Fibroblast of peridontal ligament (primary cell): ENCODE measurements at regions not wholly inside any gene's neighbourhood (a gene's known extent, or its start where the extent isn't known, plus 50 kb on each side); places are given as distances from the start of the nearest gene placed in this dataset.
"Not testable (repeated sequence)": the region's sequence is repeated elsewhere in the genome, so short reads cannot be mapped to it uniquely, and the experiment has no call there.

Experiments used
- DNase-seq: peaks from one replicate; pipeline ENCODE4 v3.0.0-alpha.2; 2010; ENCODE audit errors: extremely low read depth

DNA sequence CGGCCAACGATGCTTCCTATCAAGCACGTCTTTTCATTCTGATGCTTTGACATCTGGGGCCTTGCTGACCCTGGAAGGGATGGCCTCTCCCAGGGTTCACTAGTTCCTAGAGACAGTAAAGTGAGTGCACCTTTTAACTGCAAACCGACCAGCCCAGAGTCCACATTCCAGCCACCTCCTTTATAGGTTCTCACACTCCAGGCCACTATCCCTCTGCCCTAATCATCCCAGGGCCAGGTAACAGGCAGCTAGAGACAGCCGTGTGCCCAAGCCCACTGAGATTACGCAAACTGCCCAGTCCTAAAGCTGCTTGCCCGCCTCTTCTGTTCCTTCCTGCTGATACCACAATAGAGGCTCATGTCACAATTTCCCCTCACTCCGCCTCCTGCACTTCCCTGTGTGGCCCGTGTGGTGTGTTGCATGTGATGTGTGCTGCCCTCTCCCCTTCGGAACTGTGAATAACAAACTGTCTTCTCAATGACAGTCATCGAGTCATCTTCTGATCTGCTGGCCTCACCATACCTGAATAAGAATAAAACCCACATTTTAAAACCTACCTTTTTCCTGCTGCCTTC lies 123.7 kb upstream of the EXOC2 start:
- DNase-seq: no peak

DNA sequence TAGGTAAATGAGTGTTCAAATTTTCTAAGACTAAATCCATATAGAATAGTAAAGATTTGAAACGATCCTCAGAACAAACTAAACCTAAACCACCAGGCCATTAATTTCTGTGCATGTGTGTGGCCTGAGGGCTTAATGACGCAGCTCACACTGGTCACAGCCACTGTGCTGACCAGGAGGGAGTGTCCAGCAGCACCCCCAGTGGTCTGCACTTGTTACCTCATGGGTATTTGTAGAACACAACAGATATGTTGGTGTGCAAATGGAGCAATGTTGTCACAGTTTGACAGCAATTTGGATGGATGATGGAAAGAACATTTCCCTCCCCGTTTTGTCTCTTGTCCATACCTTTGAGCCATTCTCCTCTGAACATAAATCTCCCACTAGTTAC lies 122.4 kb upstream of the EXOC2 start:
- DNase-seq: no peak

DNA sequence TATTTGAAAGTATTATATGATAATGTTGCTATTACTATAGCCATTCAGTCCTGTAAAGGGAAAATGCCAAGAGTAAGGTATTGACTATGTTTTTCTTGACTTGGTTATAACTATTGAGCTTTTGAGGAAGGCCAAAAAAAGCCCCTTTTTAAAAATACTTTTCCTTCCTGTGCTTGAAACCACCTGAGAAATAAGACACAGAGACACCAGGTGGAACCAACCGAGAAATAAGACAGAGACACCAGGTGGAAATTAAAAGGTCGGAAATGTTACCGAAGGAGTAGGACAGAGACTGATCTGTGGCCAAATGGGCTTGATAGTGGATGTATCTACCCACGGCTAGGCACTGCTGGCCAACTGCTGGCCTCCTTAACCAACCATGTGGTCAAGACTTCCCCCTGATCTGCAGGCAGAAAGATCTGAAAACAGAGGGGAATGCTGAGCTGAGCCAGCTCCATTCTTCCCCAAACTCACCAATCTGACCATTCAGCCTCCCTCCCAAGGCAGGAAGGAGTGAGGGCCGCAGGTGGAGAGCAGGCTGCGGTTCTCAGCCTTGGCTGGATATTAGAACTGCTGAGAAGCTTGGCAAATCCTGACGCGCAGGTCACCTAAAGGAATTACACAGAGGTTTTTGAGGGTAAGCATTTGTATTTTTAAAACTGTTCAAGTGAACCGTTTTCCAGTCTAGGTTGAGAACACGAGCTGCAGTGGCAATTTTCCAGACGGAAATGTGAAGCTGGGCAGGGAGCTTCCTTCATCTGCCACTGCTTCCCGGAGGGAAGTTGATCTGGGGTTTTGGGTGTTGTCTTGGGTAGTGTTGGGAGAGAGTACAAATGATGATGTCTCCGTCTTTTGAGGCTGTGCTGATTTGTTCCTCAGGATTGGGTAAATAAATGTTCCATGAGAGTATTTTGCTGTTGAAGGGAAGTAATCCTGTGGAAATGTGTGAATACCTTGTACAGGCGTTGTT lies 121.7 kb upstream of the EXOC2 start:
- DNase-seq: no peak

DNA sequence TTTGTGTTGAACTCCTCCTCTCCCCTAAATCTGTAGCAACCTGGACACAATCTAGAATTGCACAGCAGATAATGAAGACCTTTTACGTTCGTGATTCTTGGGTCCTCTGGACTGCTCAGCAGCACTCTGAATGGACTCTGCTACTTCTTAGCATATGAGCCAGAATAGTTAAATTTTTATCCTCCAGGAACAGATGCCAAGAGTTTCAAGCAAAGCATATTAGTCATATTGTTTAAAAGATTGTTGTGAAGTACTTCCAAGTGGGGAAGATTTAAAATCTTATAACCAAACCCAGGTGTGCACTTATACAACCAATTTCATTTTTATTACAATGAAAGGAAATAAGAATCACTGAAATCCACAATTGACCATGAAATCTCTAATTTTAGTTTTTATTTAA lies 118.9 kb upstream of the EXOC2 start:
- peak; percentile 78 for DNase-seq

DNA sequence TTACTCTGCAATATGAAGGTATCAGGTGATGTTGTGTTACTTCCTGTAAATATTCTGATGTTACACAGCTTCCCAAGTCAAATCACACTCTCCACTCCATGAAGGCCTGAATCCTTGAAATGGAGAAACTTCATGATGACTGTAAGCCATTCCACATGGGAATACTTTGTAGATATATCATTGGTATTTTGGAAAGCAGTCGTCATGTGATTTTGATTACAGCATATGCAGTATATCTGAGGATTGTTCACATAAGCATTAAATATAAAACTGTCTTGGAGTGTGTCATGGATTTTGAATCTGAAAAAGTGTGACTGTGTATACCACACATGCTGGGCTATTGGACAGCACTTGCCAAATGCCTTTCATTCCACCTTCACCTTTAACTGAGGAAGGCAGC lies 118.3 kb upstream of the EXOC2 start:
- DNase-seq: peak; percentile 53

DNA sequence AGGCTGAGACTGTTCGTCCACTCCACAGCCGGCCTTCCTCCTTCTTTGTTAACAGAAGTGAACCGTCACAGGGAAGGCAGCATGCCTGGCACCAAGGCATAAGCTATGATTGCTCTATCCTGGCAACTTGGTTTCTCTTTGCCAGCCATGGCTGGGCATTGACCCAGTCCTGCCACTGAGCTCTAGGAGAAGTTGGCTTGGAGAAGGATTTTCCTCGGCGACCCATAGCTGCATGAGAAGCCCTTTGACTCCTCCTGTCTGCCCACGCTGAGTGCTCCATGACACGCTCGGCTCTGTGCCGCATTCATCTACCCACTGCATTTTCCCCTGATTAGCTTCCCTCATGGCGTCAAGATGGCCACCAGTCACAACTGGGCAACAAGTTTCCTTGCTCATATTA lies 111.8 kb upstream of the EXOC2 start:
- DNase-seq: no peak

DNA sequence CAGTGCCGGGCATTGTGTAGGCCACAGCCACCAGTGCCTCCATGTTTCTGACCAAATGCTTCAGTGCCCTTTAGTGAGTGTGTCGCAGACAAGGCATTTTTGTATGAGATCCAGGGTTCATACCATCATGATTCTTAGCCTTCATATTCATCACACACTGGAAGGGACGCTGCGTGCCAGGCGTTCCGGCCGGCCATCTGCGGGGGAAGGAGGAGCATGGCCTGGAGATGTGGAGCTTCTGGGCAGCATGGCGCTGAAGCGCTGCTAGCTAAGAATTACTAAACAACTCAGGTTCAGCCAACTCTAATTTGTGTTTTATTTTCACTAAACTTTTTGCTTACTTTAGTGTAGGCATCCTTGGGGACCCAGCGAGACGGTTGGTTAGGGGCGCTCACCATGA lies 111.4 kb upstream of the EXOC2 start:
- no peak for DNase-seq

GRCh38 chr6:803191-803977 lies 110.4 kb upstream of the EXOC2 start:
- no peak for DNase-seq

- DNase-seq: no peak
These were observed 109.8 kb upstream of the EXOC2 start for GRCh38 chr6:802701-803100.

DNA sequence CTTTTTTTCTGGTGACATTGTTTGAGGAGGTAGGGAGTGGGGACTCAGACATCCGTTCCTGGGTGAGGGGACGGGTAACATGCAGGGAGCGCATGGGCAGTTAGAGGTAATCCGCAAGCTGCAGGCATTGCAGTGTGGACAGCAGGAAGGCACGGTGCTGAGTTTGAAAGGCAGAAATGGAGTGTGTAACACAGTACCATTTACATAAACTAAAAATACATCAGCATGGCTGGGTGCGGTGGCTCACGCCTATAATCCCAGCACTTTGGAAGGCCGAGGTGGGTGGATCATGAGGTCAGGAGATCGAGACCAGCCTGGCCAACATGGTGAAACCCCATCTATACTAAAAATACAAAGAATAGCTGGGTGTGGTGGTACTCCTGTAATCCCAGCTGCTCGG lies 109.3 kb upstream of the EXOC2 start:
- DNase-seq: not testable (repeated sequence)

DNA sequence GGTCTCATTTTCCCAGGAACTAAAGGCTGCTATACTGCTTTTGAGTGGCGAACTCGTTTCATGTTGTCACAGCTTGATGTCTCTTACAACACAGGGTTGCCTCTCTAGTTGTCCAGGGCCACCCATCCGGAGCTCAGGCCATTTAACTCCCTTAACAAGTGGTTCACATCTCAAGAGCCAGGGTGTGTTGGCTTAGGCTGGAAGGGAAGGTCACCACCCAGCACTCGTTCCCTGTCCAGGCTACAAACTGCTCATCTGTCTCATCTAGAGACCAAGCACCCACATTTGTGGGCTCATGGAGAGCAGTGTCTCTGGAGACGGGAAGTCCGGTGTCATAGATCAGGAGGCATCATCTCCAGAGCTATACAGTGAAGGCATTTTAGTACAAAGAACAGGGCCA lies 106.8 kb upstream of the EXOC2 start:
- no peak for DNase-seq

DNA sequence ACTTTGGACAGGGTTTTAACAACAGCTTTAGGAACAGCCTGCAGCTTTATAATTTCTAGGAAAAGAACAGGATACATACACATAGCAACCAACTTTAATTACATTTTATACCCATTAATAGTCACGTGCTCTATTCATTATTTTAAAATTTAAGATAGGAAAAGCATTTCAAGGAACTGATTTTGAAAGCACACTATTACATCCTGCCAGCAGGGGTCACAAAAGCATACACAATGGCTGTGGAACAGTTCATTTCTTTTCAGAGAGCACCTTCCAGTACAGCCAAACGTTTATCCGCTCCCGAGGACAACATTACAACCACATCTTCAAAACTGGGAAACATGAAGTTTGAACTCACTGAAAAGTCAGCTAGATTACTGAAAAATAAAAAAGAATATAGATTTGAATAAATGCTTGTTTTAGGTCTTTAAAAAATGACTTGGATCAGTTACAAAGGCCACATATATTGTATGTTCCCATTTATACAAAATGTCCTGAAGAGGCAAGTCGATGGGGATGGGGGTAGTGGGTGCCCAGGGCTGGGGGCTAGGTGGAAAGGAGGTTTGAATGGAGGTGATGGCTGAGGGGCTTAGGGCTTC lies 104.6 kb upstream of the EXOC2 start:
- peak; percentile 82 for DNase-seq

GRCh38 chr6:795046-795685 lies 102.2 kb upstream of the EXOC2 start:
- DNase-seq: no peak

- DNase-seq: no peak
These were observed 100.3 kb upstream of the EXOC2 start for GRCh38 chr6:793261-793660.

GRCh38 chr6:792662-793061 lies 99.7 kb upstream of the EXOC2 start:
- DNase-seq: peak; percentile 44

DNA sequence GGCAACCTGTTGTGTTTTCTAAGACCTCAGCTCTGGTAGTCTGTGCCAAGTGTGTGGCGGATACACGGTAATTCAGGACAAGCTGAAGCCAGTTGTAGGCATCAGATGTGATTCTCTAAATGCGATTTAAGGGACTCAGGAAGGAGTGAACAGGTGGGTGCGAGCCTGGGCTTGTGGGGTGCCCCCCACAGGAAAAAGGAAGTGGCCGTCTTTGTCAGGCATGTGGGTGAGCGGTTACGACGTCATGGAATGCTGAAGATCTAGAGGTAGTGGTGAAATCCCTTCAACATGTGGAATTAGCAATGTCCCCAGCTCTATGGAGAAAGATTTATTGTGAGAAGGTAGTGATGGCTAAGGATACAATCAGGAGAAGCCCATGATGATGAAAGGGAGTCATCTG lies 95.1 kb upstream of the EXOC2 start:
- no peak for DNase-seq

- peak; percentile 8 for DNase-seq
These were observed 94.2 kb upstream of the EXOC2 start for GRCh38 chr6:786946-787763.

GRCh38 chr6:783966-784735 lies 91.2 kb upstream of the EXOC2 start:
- DNase-seq: peak; percentile 23

DNA sequence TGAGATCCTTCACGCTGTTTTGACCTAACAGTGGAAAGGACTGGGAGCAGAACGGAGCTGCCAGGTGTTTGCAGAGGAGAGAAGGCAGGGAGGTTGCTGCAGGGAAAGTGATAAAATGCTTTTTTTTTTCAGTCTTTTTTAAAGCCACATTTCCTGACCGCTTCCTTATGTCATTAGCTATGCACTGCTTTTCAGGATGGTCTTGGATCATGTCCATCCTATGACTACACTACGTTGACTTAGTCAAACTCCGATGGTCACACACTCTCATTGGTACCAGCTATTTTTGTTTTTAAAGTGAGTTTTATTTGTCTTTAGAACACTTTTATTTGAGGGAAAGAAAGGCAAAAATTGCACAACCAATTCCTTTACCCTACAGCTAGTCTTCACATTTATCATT lies 89.2 kb upstream of the EXOC2 start:
- no peak for DNase-seq

- DNase-seq: no peak
These were observed 88.5 kb upstream of the EXOC2 start for GRCh38 chr6:781350-781961.
